RPMI8226 (cell line): ENCODE measurements at regions not wholly inside any gene's neighbourhood (a gene's known extent, or its start where the extent isn't known, plus 50 kb on each side); places are given as distances from the start of the nearest gene placed in this dataset.
"Not testable (repeated sequence)": the region's sequence is repeated elsewhere in the genome, so short reads cannot be mapped to it uniquely, and the experiment has no call there.

Experiments
- DNase-seq: peaks from one replicate; pipeline ENCODE4 v3.0.0-alpha.2; 2015

- DNase-seq: no peak
Observed at GRCh38 chr12:17077594-17077993, 471.6 kb upstream of the LMO3 start.

GRCh38 chr12:17076811-17077210, 470.8 kb upstream of the LMO3 start:
- no peak for DNase-seq

- no peak for DNase-seq
Observed at GRCh38 chr12:17076028-17076744, 470.2 kb upstream of the LMO3 start.

- DNase-seq: no peak
Observed at GRCh38 chr12:17064834-17065233, 458.9 kb upstream of the LMO3 start.

DNA sequence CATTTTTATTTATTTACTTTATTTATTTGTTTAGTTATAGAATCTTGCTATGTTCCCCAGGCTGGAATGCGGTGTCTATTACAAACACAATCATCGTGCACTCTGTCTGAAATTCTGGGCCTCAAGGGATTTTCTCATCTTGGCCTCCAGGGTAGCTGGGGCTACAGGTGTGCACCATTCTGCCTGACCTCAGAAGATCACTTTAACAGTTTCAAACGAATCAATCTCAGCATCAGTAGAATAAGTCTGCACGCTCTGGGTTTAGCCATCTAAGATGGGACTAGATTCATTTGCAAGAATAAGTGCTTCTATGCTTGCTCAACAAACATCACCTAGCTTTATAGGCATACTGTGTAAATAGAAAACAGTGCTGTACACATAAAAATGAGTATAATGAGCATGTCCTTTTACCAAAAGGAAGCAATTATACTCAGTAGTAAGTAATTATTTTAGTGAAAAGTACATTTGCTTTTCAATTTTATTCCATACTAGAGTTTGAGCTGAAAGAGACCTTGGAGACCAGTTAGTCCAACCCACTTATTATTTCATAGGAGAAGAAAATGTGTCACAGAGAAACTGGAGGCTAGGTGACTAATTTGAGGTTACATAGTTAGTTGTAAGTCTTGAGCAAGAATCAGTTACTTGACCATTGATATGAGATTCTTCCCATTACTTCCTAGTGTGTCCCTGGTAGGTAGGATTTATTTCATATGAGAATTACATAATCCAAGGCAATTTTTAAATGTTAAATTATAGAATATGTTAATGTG, 456.5 kb upstream of the LMO3 start:
- no peak for DNase-seq

- no peak for DNase-seq
Observed at GRCh38 chr12:17060260-17060659, 454.3 kb upstream of the LMO3 start.

- DNase-seq: no peak
Observed at GRCh38 chr12:17056546-17056945, 450.6 kb upstream of the LMO3 start.

DNA sequence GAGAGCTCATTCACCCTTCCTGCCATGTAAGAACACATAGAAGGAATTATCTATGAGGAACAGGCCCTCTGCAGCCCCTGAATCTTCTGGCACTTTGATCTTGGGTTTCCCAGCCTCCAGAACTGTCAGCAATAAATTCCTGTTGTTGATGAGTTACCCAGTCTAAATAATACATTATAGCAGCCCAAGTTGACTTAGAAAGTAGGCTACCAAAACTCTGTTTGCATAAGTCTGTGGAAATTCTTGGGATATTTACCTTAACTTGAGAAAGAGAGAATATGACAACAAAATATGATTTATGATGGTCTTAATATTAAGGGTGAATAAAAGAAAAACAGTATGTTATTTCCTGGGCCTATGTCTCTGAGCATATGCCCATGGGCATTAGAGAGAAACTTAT, 433.0 kb upstream of the LMO3 start:
- DNase-seq: no peak

DNA sequence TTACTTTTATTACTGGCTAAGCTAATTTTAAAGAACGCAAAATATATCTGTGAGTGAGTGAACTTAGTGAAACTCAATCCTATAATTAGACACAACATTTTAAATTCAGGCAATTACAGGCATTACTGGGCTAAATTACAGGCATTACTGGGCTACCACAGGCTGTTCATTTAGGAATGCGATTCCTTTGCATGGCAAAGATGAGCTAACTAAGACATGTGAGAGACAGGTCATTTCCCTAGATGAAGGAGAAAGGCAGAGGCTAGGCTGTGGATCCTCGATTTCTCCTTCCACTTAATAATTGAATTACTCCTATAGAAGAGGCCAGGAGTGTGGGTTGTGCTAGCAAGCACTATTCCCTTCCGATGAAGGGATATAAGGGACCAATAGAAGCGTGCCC, 429.4 kb upstream of the LMO3 start:
- no peak for DNase-seq

- DNase-seq: no peak
Observed at GRCh38 chr12:17030338-17030737, 424.4 kb upstream of the LMO3 start.

DNA sequence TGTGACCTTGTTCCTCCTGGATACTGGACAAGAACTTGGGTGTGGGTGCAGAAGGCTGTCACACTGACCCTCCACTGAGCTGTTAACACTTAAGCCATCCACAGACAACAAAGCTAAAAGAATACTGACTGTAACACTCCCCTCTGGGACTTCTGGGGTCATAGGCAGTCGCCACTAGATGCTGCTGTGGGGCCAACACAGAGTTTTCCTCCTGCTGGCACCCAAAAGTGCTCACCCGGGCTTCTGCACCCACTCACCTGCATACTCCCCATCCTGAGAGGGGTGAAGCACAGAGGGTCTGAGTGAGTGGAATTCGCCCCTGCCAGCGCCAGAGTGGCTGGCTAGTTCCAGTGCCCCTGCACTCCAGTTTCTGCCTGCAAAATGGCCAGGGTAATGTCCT, 422.4 kb upstream of the LMO3 start:
- no peak for DNase-seq

DNA sequence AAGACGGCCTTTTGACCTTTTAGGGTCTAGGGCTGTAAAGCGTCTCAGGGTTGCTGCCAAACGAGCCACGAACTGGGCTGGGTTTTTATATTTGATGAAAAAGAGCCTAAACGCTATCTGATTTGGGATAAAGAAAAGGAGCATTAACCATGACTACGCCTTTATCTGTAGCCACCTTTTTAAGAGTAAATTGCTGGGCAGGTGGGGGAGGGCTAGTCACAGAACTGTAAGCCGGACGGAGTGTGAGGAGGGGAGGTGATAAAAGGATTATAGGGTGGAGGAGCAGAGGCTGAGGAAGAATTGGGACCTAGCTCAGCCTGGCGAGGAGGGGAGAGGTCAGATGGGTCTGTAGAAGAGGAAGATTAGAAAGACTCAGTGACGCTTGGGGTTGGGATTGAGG, 419.5 kb upstream of the LMO3 start:
- not testable (repeated sequence) for DNase-seq

- DNase-seq: no peak
Observed at GRCh38 chr12:17020765-17021164, 414.8 kb upstream of the LMO3 start.

- DNase-seq: no peak
Observed at GRCh38 chr12:17017402-17017801, 411.4 kb upstream of the LMO3 start.

- DNase-seq: no peak
Observed at GRCh38 chr12:17016116-17016864, 410.3 kb upstream of the LMO3 start.

DNA sequence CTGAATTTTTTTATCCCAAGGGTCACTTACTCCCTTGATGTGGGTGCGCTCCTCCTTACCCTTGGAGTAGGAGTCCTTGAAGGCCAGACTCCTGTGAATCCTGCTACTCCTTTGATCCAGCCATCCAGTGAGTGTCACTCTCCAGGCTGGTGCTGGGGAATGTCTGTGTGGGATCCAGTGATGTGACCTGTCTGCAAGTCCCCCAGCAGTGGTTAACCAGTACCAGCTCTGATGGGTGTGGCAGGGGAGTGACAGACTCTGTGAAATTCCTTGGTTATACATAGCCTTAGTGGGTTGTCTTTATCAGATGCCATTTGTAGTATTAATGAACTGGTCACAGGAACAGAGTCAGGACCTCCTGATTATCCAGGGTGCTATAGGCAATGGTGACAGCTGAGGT, 409.5 kb upstream of the LMO3 start:
- DNase-seq: no peak

DNA sequence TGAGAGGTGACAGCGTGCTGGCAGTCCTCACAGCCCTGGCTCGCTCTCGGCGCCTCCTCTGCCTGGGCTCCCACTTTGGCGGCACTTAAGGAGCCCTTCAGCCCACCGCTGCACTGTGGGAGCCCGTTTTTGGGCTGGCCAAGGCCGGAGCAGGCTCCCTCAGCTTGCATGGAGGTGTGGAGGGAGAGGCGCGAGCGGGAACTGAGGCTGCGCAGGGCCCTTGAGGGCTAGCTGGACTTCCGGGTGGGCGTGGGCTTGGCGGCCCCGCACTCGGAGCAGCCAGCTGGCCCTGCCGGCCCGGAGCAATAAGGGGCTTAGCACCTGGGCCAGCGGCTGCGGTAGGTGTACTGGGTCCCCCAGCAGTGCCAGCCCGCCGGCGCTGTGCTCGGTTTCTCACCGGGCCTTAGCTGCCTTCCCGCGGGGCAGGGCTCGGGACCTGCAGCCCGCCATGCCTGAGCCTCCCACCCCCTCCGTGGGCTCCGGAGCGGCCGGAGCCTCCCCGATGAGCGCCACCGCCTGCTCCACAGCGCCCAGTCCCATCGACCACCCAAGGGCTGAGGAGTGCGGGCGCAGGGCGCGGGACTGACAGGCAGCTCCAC, 401.6 kb upstream of the LMO3 start:
- DNase-seq: not testable (repeated sequence)

DNA sequence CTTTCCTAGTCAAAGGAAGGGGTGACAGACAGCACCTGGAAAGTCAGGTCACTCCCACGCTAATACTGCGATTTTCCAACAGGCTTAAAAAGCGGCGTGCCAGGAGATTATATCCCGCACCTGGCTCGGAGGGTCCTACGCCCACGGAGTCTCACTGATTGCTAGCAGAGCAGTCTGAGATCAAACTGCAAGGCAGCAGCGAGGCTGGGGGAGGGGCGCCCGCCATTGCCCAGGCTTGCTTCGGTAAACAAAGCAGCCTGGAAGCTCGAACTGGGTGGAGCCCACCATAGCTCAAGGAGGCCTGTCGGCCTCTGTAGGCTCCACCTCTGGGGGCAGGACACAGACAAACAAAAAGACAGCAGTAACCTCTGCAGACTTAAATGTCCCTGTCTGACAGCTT, 392.6 kb upstream of the LMO3 start:
- not testable (repeated sequence) for DNase-seq

- DNase-seq: peak; percentile 32
Observed at GRCh38 chr12:16984484-16984883, 378.5 kb upstream of the LMO3 start.

DNA sequence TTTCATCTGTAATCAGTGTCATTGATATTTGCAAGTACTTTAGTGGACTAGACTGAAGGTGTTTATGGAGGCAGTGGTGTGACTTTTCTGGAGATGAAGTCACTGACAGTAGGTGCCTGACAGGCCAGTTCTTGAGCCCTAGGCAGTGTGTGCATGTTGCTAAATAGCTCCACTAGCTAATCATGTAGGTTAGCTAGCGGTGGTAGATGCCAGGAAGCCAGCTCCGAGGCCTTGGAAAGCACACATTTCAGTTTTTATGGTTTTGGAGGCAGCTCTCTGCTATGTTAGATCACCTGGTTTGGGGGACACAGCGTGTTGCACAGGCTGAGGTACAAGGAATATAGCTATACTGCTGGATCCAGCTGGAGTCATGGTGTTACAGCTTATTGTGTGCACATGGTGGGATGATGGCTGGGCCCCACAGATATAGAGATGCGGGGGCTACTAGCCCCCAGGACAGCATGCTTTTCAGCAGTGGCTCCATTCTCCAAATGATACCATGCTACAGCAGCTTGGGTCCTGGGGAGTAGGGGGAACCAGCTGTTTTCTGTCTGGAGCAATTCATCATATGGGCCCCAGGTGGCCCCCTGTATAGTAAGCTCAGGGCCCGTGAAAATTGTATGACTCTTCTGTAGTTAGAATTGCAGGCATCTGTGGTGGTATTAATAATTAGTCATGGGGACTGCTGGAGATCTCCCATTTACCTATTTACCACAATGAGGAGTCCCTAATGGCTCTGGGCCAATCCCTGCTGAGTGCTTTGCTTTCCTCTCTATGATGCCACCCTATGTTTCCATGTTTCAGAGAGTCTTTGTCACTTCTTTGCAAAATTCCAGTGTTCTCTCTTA, 367.2 kb upstream of the LMO3 start:
- DNase-seq: no peak

GRCh38 chr12:16962889-16963288, 356.9 kb upstream of the LMO3 start:
- no peak for DNase-seq

- DNase-seq: no peak
Observed at GRCh38 chr12:16955083-16955657, 349.2 kb upstream of the LMO3 start.
